ENCODE measurements at regions not wholly inside any gene's neighbourhood (a gene's known extent, or its start where the extent isn't known, plus 50 kb on each side); places are given as distances from the start of the nearest gene placed in this dataset.

DNA sequence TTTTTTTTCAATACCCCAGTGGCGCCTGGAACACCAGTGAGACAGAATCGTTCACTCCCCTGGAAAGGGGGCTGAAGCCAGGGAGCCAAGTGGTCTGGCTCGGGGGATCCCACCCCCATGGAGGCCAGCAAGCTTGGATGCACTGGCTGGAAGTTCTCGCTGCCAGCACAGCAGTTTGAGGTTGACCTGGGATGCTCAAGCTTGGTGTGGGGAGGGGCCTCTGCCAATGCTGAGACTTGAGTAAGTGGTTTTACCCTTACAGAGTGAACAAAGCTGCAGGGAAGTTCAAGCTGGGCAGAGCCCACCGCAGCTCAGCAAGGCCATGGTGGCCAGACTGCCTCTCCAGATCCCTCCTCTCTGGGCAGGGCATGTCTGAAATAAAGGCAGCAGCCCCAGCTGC is 276.2 kb upstream of the CNTN6 start:
- H3K27ac ChIP-seq, result no peak overlapping the region
- no peaks in the 10 kb centered on the region for H3K4me1 ChIP-seq (replicated peaks)
- 77% methylated on average over 5 of the region's 5 CpGs for WGBS
- H3K36me3 ChIP-seq, result no peaks in the 10 kb centered on the region
- DNase-seq (ENCODE audit: low spot score), result no peak
- no peaks in the 10 kb centered on the region for H3K27me3 ChIP-seq (replicated peaks; ENCODE audit: insufficient read depth)
- intact Hi-C loops (cut with DNase I), result no loop called here
- no peak for TF ChIP-seq POLR2A (IDR thresholded peaks at IDR 0.05)
- TF ChIP-seq POLR2AphosphoS5 (IDR thresholded peaks at IDR 0.05), result no peak
- TF ChIP-seq CTCF (IDR thresholded peaks at IDR 0.05), result no peak
- no peaks in the 10 kb centered on the region for H3K9me3 ChIP-seq
- no peak overlapping the region for H3K4me3 ChIP-seq

DNA sequence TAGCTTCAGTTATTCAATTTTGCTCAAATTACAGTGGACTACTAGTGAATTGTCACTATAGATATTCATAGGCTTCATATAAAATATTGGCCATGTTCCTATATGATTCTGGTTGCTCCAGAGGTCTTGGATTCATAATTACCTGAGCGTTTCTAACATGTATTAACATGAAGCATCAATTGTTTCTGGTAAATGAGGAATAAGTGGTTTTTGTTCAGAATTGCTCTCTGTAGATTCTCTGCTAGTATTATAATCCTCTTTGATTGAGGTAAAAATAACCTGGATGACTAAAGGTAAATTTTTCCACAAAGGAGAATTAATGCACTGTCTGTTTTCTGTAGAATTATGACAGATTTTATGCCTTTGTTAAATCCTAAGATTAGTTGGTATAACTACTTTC is 258.1 kb upstream of the CNTN6 start:
- no peak overlapping the region for H3K4me3 ChIP-seq
- H3K27me3 ChIP-seq (replicated peaks; ENCODE audit: insufficient read depth), result no peaks in the 10 kb centered on the region
- H3K27ac ChIP-seq, result no peak overlapping the region
- intact Hi-C loops (cut with DNase I), result no loop called here
- DNase-seq (ENCODE audit: low spot score), result no peak
- no peaks in the 10 kb centered on the region for H3K36me3 ChIP-seq
- 84% methylated on average over 1 of the region's 1 CpG for WGBS
- TF ChIP-seq POLR2AphosphoS5 (IDR thresholded peaks at IDR 0.05) (no peak), CTCF (IDR thresholded peaks at IDR 0.05) (no peak), POLR2A (IDR thresholded peaks at IDR 0.05) (no peak)
- H3K4me1 ChIP-seq (replicated peaks), result no peaks in the 10 kb centered on the region
- H3K9me3 ChIP-seq, result no peaks in the 10 kb centered on the region

- 87% methylated on average over 4 of the region's 4 CpGs for WGBS
- Histone ChIP-seq H3K4me1 (replicated peaks) (no peaks in the 10 kb centered on the region), H3K9me3 (no peaks in the 10 kb centered on the region), H3K4me3 (no peak overlapping the region), H3K36me3 (no peaks in the 10 kb centered on the region), H3K27ac (no peak overlapping the region), H3K27me3 (replicated peaks; ENCODE audit: insufficient read depth) (no peaks in the 10 kb centered on the region)
- intact Hi-C loops (cut with DNase I), result no loop called here
- TF ChIP-seq POLR2A (IDR thresholded peaks at IDR 0.05) (no peak), POLR2AphosphoS5 (IDR thresholded peaks at IDR 0.05) (no peak), CTCF (IDR thresholded peaks at IDR 0.05) (no peak)
- DNase-seq (ENCODE audit: low spot score), result no peak
Observed at GRCh38 chr3:835096-835495, 257.7 kb upstream of the CNTN6 start.

DNA sequence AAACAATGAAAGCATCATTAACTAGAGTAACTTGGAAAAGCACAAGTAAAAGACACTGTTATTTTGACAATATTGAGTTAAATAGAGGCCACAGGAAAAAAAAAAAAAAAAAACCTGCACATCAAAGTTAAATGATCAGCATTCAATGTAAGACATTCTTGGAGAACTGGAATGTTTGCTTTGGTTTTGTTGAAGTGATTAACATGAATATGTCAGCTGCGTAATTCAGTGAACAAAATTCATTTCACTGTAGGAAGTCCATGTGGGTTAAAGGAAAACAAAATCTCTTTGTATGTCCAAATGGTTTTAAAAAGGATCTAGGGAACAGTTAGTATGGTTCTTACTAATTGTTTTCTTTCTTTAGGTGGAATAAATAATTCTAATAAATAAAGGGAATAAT is 252.8 kb upstream of the CNTN6 start:
- intact Hi-C loops (cut with DNase I), result no loop called here
- WGBS, result 44% methylated on average over 1 of the region's 1 CpG
- H3K4me1 ChIP-seq (replicated peaks), result no peaks in the 10 kb centered on the region
- H3K4me3 ChIP-seq, result no peak overlapping the region
- no peak for TF ChIP-seq POLR2AphosphoS5 (IDR thresholded peaks at IDR 0.05)
- no peak for TF ChIP-seq POLR2A (IDR thresholded peaks at IDR 0.05)
- no peak for TF ChIP-seq CTCF (IDR thresholded peaks at IDR 0.05)
- H3K27me3 ChIP-seq (replicated peaks; ENCODE audit: insufficient read depth), result no peaks in the 10 kb centered on the region
- H3K36me3 ChIP-seq, result no peaks in the 10 kb centered on the region
- no peak for DNase-seq (ENCODE audit: low spot score)
- no peak overlapping the region for H3K27ac ChIP-seq
- H3K9me3 ChIP-seq, result no peaks in the 10 kb centered on the region

DNA sequence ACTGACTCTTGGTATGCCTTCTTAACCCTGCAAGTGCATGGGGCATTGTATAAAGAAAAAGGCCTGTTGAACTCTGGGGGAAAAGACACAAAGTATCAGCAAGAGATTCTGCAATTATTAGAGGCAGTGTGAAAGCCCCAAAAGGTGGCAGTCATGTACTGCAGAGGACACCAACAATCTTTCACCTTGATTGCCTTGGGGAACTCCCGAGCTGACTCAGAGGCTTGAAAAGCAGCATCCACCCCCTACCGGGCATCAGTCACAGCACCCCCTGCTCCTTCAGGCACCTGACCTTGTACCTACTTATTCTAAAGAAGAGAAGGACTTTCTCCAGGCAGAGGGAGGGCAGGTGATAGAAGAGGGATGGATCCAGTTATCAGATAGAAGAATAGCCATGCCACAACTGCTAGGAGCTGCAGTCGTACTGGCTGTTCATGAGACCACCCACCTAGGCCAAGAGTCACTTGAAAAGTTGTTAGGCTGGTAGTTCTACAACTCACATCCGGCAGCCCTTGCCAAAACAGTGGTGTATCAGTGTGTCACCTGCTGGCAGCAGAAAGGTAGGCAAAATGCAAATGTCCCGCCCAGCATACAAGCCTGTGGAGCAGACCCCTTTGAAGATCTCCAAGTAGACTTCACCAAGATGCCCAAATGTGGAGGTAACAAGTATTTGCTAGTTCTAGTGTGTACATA is 241.6 kb upstream of the CNTN6 start:
- H3K4me3 ChIP-seq, result no peak overlapping the region
- TF ChIP-seq POLR2AphosphoS5 (IDR thresholded peaks at IDR 0.05) (no peak), CTCF (IDR thresholded peaks at IDR 0.05) (no peak), POLR2A (IDR thresholded peaks at IDR 0.05) (no peak)
- WGBS, result 67% methylated on average over 5 of the region's 5 CpGs
- H3K36me3 ChIP-seq, result no peaks in the 10 kb centered on the region
- no peaks in the 10 kb centered on the region for H3K27me3 ChIP-seq (replicated peaks; ENCODE audit: insufficient read depth)
- no peak overlapping the region for H3K27ac ChIP-seq
- intact Hi-C loops (cut with DNase I), result no loop called here
- H3K4me1 ChIP-seq (replicated peaks), result no peaks in the 10 kb centered on the region
- no peak for DNase-seq (ENCODE audit: low spot score)
- no peaks in the 10 kb centered on the region for H3K9me3 ChIP-seq
